Activated naive CD4-positive, alpha-beta T cell treated with anti-CD3 and anti-CD28 coated beads for 36 hours (primary cell): ENCODE measurements at regions not wholly inside any gene's neighbourhood (a gene's known extent, or its start where the extent isn't known, plus 50 kb on each side); places are given as distances from the start of the nearest gene placed in this dataset.
A peak's percentile ranks its signal among the peaks of the same experiment; 100 is the strongest.

Experiments
- CTCF ChIA-PET: fragments of 350-600 bp; sonication (Branson Sonifier 250); formaldehyde crosslinking; loops from one replicate; lab custom pipeline; 2021; ENCODE audit warnings: antibody characterized with exemption; lab: Charles Lee
- DNase-seq: peaks from one replicate; pipeline ENCODE4 v3.0.0-alpha.2; 2020
- H3K27ac Mint-ChIP-seq: one replicate; pipeline ENCODE4 v1.8.0; 2021; ENCODE audit warnings: mild to moderate bottlenecking, mixed read lengths
- H3K27me3 Mint-ChIP-seq: one replicate; pipeline ENCODE4 v1.8.0; 2021; ENCODE audit warnings: low read depth, mixed read lengths
- H3K36me3 Mint-ChIP-seq: one replicate; pipeline ENCODE4 v1.8.0; 2021; ENCODE audit warnings: low read depth, mixed read lengths
- H3K4me1 Mint-ChIP-seq: one replicate; pipeline ENCODE4 v1.8.0; 2021; ENCODE audit warnings: low read depth, mixed read lengths
- H3K4me3 Mint-ChIP-seq: one replicate; pipeline ENCODE4 v1.8.0; 2021; ENCODE audit warnings: mild to moderate bottlenecking, moderate library complexity, mixed read lengths
- H3K9me3 Mint-ChIP-seq: one replicate; pipeline ENCODE4 v1.8.0; 2021; ENCODE audit warnings: mixed read lengths
- intact Hi-C: fragments of 100-400 bp; cut with micrococcal nuclease; formaldehyde crosslinking; loops from one replicate; pipeline ENCODE4 v1.15.1; 2023

- CTCF ChIA-PET = interaction anchor here (1.5 to 1.9 kb wide), 2 partner anchors 38 to 45 kb away, joined by 5 to 6 read pairs; no protein-coding TSS in a partner anchor
- DNase-seq = no peak
- Mint-ChIP-seq H3K27ac (peak overlapping the region; percentile 97), H3K27me3 (no peaks in the 10 kb centered on the region), H3K4me1 (peaks cover 36% of the 10 kb centered on the region), H3K9me3 (no peaks in the 10 kb centered on the region), H3K36me3 (peaks cover 5% of the 10 kb centered on the region), H3K4me3 (no peak overlapping the region)
- intact Hi-C loops = no loop called here
These were observed 74.1 kb upstream of the WNT7B start for GRCh38 chr22:46050916-46051614.

DNA sequence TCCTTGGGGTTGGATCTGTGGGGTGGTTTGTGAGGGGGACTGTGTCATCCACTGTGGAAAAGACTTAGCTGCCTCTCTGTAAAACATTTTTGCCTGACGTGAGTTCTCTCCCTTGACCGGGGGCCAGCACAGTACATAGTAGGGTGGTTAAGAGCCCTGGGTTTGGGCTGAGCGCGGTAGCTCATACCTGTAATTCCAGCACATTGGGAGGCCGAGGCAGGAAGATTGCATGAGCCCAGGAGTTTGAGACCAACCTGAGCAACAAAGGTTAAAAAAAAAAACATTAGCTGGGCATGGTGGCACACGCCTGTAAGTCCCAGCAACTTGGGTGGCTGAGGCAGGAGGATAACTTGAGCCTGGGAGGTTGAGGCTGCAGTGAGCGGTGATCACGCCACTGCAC, 74.7 kb upstream of the WNT7B start:
- CTCF ChIA-PET = interaction anchor here (1.5 to 1.9 kb wide), 2 partner anchors 38 to 46 kb away, joined by 5 to 6 read pairs; no protein-coding TSS in a partner anchor
- peak overlapping the region; percentile 22 for H3K4me3 Mint-ChIP-seq
- peaks cover 39% of the 10 kb centered on the region for H3K4me1 Mint-ChIP-seq
- H3K36me3 Mint-ChIP-seq = peaks cover 5% of the 10 kb centered on the region
- DNase-seq = no peak
- H3K9me3 Mint-ChIP-seq = no peaks in the 10 kb centered on the region
- no peaks in the 10 kb centered on the region for H3K27me3 Mint-ChIP-seq
- intact Hi-C loops = loop anchor here (1.0 kb wide), 1 partner anchor 18 kb away; no protein-coding TSS in a partner anchor
- peak overlapping the region; percentile 97 for H3K27ac Mint-ChIP-seq

DNA sequence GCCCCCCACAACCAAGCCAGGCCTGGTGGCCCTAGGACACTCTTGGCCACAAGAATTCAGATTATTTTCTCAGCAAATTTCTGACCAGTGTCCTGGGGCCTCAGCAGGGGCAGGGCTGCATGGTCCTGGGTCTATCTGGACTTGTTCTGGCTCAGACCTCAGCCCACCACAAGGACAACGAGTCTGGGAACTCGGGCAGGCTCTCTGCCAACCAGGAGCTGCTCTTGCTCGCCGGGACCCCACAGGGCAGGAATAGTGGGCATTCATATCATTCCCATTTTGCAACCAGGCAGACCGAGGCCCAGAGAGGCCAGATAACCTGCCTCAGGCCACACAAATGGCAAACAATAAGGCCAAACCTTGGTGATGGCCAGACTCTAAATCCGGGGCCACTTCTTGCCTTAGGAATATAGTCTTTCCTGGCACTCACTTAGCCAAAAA, 75.4 kb upstream of the WNT7B start:
- DNase-seq = no peak
- Mint-ChIP-seq H3K4me3 (peak overlapping the region; percentile 92), H3K27me3 (no peaks in the 10 kb centered on the region), H3K36me3 (peaks cover 5% of the 10 kb centered on the region), H3K9me3 (no peaks in the 10 kb centered on the region), H3K27ac (peak overlapping the region; percentile 97), H3K4me1 (peaks cover 42% of the 10 kb centered on the region)
- CTCF ChIA-PET = interaction anchor here (1.0 to 2.5 kb wide), 3 partner anchors 16 to 46 kb away, joined by 5 to 8 read pairs (median 6); no protein-coding TSS in a partner anchor
- intact Hi-C loops = loop anchor here (1.0 kb wide), 1 partner anchor 17 kb away; no protein-coding TSS in a partner anchor

GRCh38 chr22:46052801-46053562, 76.0 kb upstream of the WNT7B start:
- H3K4me3 Mint-ChIP-seq = peak overlapping the region; percentile 92
- intact Hi-C loops = loop anchor here (1.0 kb wide), 1 partner anchor 16 kb away; no protein-coding TSS in a partner anchor
- H3K27ac Mint-ChIP-seq = peak overlapping the region; percentile 97
- CTCF ChIA-PET = interaction anchor here (1.0 to 2.5 kb wide), 2 partner anchors 16 to 47 kb away, joined by 5 to 8 read pairs; no protein-coding TSS in a partner anchor
- peak; percentile 55 for DNase-seq
- H3K36me3 Mint-ChIP-seq = peaks cover 5% of the 10 kb centered on the region
- H3K27me3 Mint-ChIP-seq = no peaks in the 10 kb centered on the region
- H3K4me1 Mint-ChIP-seq = peaks cover 47% of the 10 kb centered on the region
- H3K9me3 Mint-ChIP-seq = no peaks in the 10 kb centered on the region

- peak; percentile 57 for DNase-seq
These were observed 76.7 kb upstream of the WNT7B start for GRCh38 chr22:46053563-46054090.

GRCh38 chr22:46054091-46055073, 77.4 kb upstream of the WNT7B start:
- intact Hi-C loops = loop anchor here (1.0 kb wide), 1 partner anchor 18 kb away; no protein-coding TSS in a partner anchor
- Mint-ChIP-seq H3K4me1 (peaks cover 59% of the 10 kb centered on the region), H3K27me3 (no peaks in the 10 kb centered on the region), H3K36me3 (peaks cover 5% of the 10 kb centered on the region), H3K27ac (peak overlapping the region; percentile 92), H3K4me3 (peak overlapping the region; percentile 89), H3K9me3 (no peaks in the 10 kb centered on the region)
- peak; percentile 42 for DNase-seq
- CTCF ChIA-PET = interaction anchor here (0.5 to 2.5 kb wide), 3 partner anchors 16 to 617 kb away, joined by 3 to 8 read pairs (median 3); no protein-coding TSS in a partner anchor

More at GRCh38 chr22:46053563-46054090, 76.7 kb upstream of the WNT7B start:
- Mint-ChIP-seq H3K9me3 (no peaks in the 10 kb centered on the region), H3K27ac (peak overlapping the region; percentile 97), H3K36me3 (peaks cover 5% of the 10 kb centered on the region), H3K4me1 (peaks cover 53% of the 10 kb centered on the region), H3K4me3 (peak overlapping the region; percentile 92), H3K27me3 (no peaks in the 10 kb centered on the region)
- CTCF ChIA-PET = interaction anchor here (2.5 kb wide), 1 partner anchor 47 kb away, joined by 8 read pairs; no protein-coding TSS in a partner anchor
- intact Hi-C loops = loop anchor here (1.0 kb wide), 1 partner anchor 17 kb away; no protein-coding TSS in a partner anchor

GRCh38 chr22:46055181-46055875, 78.4 kb upstream of the WNT7B start:
- peaks cover 56% of the 10 kb centered on the region for H3K4me1 Mint-ChIP-seq

GRCh38 chr22:46055911-46056545, 79.1 kb upstream of the WNT7B start:
- no peak overlapping the region for H3K4me3 Mint-ChIP-seq
- no peaks in the 10 kb centered on the region for H3K9me3 Mint-ChIP-seq
- DNase-seq = no peak
- no peaks in the 10 kb centered on the region for H3K27me3 Mint-ChIP-seq
- intact Hi-C loops = no loop called here
- CTCF ChIA-PET = interaction anchor here (0.7 to 1.4 kb wide), 3 partner anchors 43 to 61 kb away, joined by 3 to 4 read pairs (median 3); no protein-coding TSS in a partner anchor
- peaks cover 53% of the 10 kb centered on the region for H3K4me1 Mint-ChIP-seq
- no peak overlapping the region for H3K27ac Mint-ChIP-seq
- H3K36me3 Mint-ChIP-seq = peaks cover 5% of the 10 kb centered on the region

More at GRCh38 chr22:46055181-46055875, 78.4 kb upstream of the WNT7B start:
- Mint-ChIP-seq H3K27ac (peak overlapping the region; percentile 92), H3K36me3 (peaks cover 5% of the 10 kb centered on the region), H3K4me3 (peak overlapping the region; percentile 89), H3K27me3 (no peaks in the 10 kb centered on the region), H3K9me3 (no peaks in the 10 kb centered on the region)
- CTCF ChIA-PET = interaction anchor here (0.5 to 2.5 kb wide), 6 partner anchors 15 to 617 kb away, joined by 3 to 8 read pairs (median 3); no protein-coding TSS in a partner anchor
- intact Hi-C loops = no loop called here
- no peak for DNase-seq

DNA sequence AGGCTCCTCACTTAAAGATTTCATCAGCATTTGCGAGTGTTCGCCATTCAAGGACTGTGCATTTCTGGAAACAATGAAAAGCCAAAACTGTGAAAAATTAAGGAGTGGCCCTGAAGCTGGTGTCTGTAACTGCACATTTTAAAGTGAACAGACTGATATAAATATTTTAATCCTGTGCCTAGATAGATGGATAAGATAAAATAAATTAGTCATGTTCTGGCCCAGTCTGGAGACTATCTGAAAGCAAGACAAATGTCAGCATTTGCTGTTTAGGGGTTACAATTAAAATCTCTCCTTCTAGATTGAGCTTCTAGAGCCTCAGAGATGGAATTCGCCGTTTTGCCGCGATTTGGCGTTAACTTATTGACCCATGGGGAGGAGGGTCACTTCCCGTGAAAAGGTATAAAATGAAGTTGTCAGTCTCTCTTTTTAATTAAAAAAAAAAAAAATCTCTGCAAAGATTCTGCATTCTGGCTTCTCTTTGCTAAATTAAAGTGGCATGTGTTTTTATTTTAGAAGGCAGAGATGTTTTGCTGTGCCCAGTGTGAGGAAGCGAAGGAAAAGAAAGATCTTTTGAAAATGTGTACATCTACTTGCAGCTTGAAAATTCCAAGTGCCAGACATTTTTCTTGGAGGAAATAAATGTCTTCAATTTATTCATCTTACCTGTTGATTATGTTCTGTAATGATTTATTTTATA, 79.7 kb upstream of the WNT7B start:
- CTCF ChIA-PET = interaction anchor here (0.6 to 1.4 kb wide), 3 partner anchors 13 to 193 kb away, joined by 3 to 4 read pairs (median 3); no protein-coding TSS in a partner anchor
- Mint-ChIP-seq H3K36me3 (peaks cover 5% of the 10 kb centered on the region), H3K4me3 (no peak overlapping the region), H3K4me1 (peaks cover 47% of the 10 kb centered on the region), H3K27me3 (no peaks in the 10 kb centered on the region), H3K27ac (no peak overlapping the region), H3K9me3 (no peaks in the 10 kb centered on the region)
- intact Hi-C loops = no loop called here
- DNase-seq = no peak
